HG02759 (cell line): ENCODE measurements at regions not wholly inside any gene's neighbourhood (a gene's known extent, or its start where the extent isn't known, plus 50 kb on each side); places are given as distances from the start of the nearest gene placed in this dataset.

ENCODE experiments used
- ATAC-seq: cut with Tn5 transposase; IDR thresholded peaks from one replicate; pipeline ENCODE4 v1.9.1; 2021; ENCODE audit warnings: mild to moderate bottlenecking, moderate library complexity; ENCODE audit not compliant: unreplicated experiment

GRCh38 chr14:82414853-82415539 lies 881.3 kb upstream of the SEL1L start:
- no peak for ATAC-seq

GRCh38 chr14:82419933-82420332 lies 886.3 kb upstream of the SEL1L start:
- no peak for ATAC-seq

GRCh38 chr14:82420871-82421270 lies 887.2 kb upstream of the SEL1L start:
- no peak for ATAC-seq

- ATAC-seq = no peak
These were observed 887.6 kb upstream of the SEL1L start for GRCh38 chr14:82421286-82421685.

- no peak for ATAC-seq
These were observed 888.6 kb upstream of the SEL1L start for GRCh38 chr14:82422230-82422629.

GRCh38 chr14:82425261-82425660 lies 891.6 kb upstream of the SEL1L start:
- no peak for ATAC-seq

- ATAC-seq = no peak
These were observed 897.4 kb upstream of the SEL1L start for GRCh38 chr14:82431031-82431430.

GRCh38 chr14:82432301-82433105 lies 898.9 kb upstream of the SEL1L start:
- ATAC-seq = no peak

GRCh38 chr14:82438436-82438835 lies 904.8 kb upstream of the SEL1L start:
- no peak for ATAC-seq

- no peak for ATAC-seq
These were observed 907.6 kb upstream of the SEL1L start for GRCh38 chr14:82441270-82441669.

- ATAC-seq = no peak
These were observed 912.3 kb upstream of the SEL1L start for GRCh38 chr14:82445810-82446570.

GRCh38 chr14:82447586-82447985 lies 913.9 kb upstream of the SEL1L start:
- ATAC-seq = no peak

GRCh38 chr14:82449926-82450468 lies 916.3 kb upstream of the SEL1L start:
- no peak for ATAC-seq

GRCh38 chr14:82451675-82452074 lies 918.0 kb upstream of the SEL1L start:
- no peak for ATAC-seq

- no peak for ATAC-seq
These were observed 948.7 kb upstream of the SEL1L start for GRCh38 chr14:82482345-82482744.

- no peak for ATAC-seq
These were observed 954.8 kb upstream of the SEL1L start for GRCh38 chr14:82488473-82488872.

- ATAC-seq = no peak
These were observed 956.7 kb upstream of the SEL1L start for GRCh38 chr14:82490397-82490796.

- no peak for ATAC-seq
These were observed 958.5 kb upstream of the SEL1L start for GRCh38 chr14:82492157-82492556.

- ATAC-seq = no peak
These were observed 966.6 kb upstream of the SEL1L start for GRCh38 chr14:82500222-82500621.

GRCh38 chr14:82501554-82501953 lies 967.9 kb upstream of the SEL1L start:
- ATAC-seq = no peak

- no peak for ATAC-seq
These were observed 968.4 kb upstream of the SEL1L start for GRCh38 chr14:82502043-82502442.
